ENCODE measurements at regions not wholly inside any gene's neighbourhood (a gene's known extent, or its start where the extent isn't known, plus 50 kb on each side); places are given as distances from the start of the nearest gene placed in this dataset.

GRCh38 chr2:11939523-11939922 is 193.1 kb downstream of the LPIN1 start:
- TF ChIP-seq CTCF (conservative IDR thresholded peaks at IDR 0.05): no peak
- no peak for TF ChIP-seq EZH2 (IDR thresholded peaks at IDR 0.05; ENCODE audit: low read depth)
